ENCODE measurements at regions not wholly inside any gene's neighbourhood (a gene's known extent, or its start where the extent isn't known, plus 50 kb on each side); places are given as distances from the start of the nearest gene placed in this dataset.
"Not testable (repeated sequence)": the region's sequence is repeated elsewhere in the genome, so short reads cannot be mapped to it uniquely, and the experiment has no call there.

GRCh38 chr16:50449800-50450199 lies 81.0 kb upstream of the BRD7 start:
- Histone ChIP-seq H3K9me3 (ENCODE audit: insufficient read depth, low read length) (no peaks in the 10 kb centered on the region), H2AFZ (ENCODE audit: low read depth, low read length) (no peak overlapping the region), H3K4me2 (ENCODE audit: low read length) (no peak overlapping the region), H3K36me3 (replicated peaks; ENCODE audit: low read depth, low read length) (no peaks in the 10 kb centered on the region), H3K4me1 (ENCODE audit: low read length) (peaks cover 6% of the 10 kb centered on the region; the same call in 1 of the 2 replicates), H3K27me3 (ENCODE audit: low read depth, low read length) (0 out of 2 replicates have a peak, but pooled peaks cover 8% of the 10 kb centered on the region), H3K9ac (ENCODE audit: low read length) (no peak overlapping the region), H3K27ac (ENCODE audit: low read length) (no peak overlapping the region), H3K4me3 (ENCODE audit: low read length) (no peak overlapping the region), H3K79me2 (ENCODE audit: low read length) (no peaks in the 10 kb centered on the region), H4K20me1 (ENCODE audit: insufficient read depth, low read length) (no peaks in the 10 kb centered on the region)
- no peak for TF ChIP-seq CTCF (IDR thresholded peaks at IDR 0.05; ENCODE audit: low read depth, low read length)
- TF ChIP-seq EZH2phosphoT487 (IDR thresholded peaks at IDR 0.05; ENCODE audit: low read depth), result no peak

DNA sequence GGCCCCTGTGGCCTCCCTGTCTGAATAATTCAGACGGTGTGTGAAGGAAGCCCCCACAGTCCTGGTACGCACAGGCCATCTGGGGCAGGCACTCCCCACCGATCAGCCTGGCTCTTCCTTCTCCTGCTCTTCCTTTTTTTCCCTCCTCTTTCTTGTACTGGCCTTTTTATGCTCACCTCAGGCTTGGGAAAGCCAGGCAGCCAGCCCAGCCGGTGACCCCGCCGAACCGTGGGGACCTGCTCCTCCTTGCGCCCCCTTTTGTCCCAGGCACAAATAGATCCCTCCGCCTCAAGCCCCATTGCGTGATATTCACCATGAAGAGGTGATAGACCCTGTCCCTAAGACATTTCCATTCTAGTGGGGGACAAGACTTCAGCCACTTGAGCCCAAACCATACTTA lies 80.2 kb upstream of the BRD7 start:
- H3K9ac ChIP-seq (ENCODE audit: low read length), result no peak overlapping the region
- H3K4me2 ChIP-seq (ENCODE audit: low read length), result no peak overlapping the region
- H3K4me3 ChIP-seq (ENCODE audit: low read length), result no peak overlapping the region
- H3K4me1 ChIP-seq (ENCODE audit: low read length), result peaks cover 6% of the 10 kb centered on the region; the same call in 1 of the 2 replicates
- TF ChIP-seq EZH2phosphoT487 (IDR thresholded peaks at IDR 0.05; ENCODE audit: low read depth), result no peak
- TF ChIP-seq CTCF (IDR thresholded peaks at IDR 0.05; ENCODE audit: low read depth, low read length), result no peak
- H3K9me3 ChIP-seq (ENCODE audit: insufficient read depth, low read length), result no peaks in the 10 kb centered on the region
- no peaks in the 10 kb centered on the region for H4K20me1 ChIP-seq (ENCODE audit: insufficient read depth, low read length)
- H3K36me3 ChIP-seq (replicated peaks; ENCODE audit: low read depth, low read length), result no peaks in the 10 kb centered on the region
- H3K79me2 ChIP-seq (ENCODE audit: low read length), result no peaks in the 10 kb centered on the region
- H3K27me3 ChIP-seq (ENCODE audit: low read depth, low read length), result 0 out of 2 replicates have a peak, but pooled peaks cover 8% of the 10 kb centered on the region
- H3K27ac ChIP-seq (ENCODE audit: low read length), result no peak overlapping the region
- H2AFZ ChIP-seq (ENCODE audit: low read depth, low read length), result no peak overlapping the region

- Histone ChIP-seq H3K27me3 (ENCODE audit: low read depth, low read length) (0 out of 2 replicates have a peak, but pooled peaks cover 8% of the 10 kb centered on the region), H3K79me2 (ENCODE audit: low read length) (no peaks in the 10 kb centered on the region), H3K36me3 (replicated peaks; ENCODE audit: low read depth, low read length) (no peaks in the 10 kb centered on the region), H3K27ac (ENCODE audit: low read length) (no peak overlapping the region), H3K4me2 (ENCODE audit: low read length) (no peak overlapping the region), H3K4me1 (ENCODE audit: low read length) (peaks cover 6% of the 10 kb centered on the region; the same call in 1 of the 2 replicates), H3K9me3 (ENCODE audit: insufficient read depth, low read length) (no peaks in the 10 kb centered on the region), H3K9ac (ENCODE audit: low read length) (no peak overlapping the region), H3K4me3 (ENCODE audit: low read length) (no peak overlapping the region), H2AFZ (ENCODE audit: low read depth, low read length) (no peak overlapping the region), H4K20me1 (ENCODE audit: insufficient read depth, low read length) (no peaks in the 10 kb centered on the region)
- no peak for TF ChIP-seq CTCF (IDR thresholded peaks at IDR 0.05; ENCODE audit: low read depth, low read length)
- TF ChIP-seq EZH2phosphoT487 (IDR thresholded peaks at IDR 0.05; ENCODE audit: low read depth), result no peak
These were observed 79.7 kb upstream of the BRD7 start for GRCh38 chr16:50448522-50448921.

DNA sequence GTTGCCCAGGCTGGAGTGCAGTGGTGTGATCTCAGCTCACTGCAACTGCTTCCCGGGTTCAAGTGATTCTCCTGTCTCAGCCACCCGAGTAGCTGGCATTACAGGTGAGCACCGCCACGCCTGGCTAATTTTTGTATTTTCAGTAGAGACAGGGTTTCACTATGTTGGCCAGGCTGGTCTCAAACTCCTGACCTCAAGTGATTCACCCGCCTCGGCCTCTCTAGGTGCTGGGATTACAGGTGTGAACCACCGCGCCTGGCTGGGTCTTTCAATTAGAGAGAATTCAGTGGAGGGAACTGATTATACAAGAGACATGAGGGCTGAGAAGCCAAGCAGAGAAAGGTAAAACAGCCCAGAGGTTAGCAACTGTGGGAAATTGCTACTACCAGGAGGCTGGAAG lies 78.6 kb upstream of the BRD7 start:
- H3K9me3 ChIP-seq (ENCODE audit: insufficient read depth, low read length); H3K4me3 ChIP-seq (ENCODE audit: low read length); H4K20me1 ChIP-seq (ENCODE audit: insufficient read depth, low read length); H3K4me2 ChIP-seq (ENCODE audit: low read length); H3K9ac ChIP-seq (ENCODE audit: low read length); H2AFZ ChIP-seq (ENCODE audit: low read depth, low read length); H3K36me3 ChIP-seq (replicated peaks; ENCODE audit: low read depth, low read length); H3K4me1 ChIP-seq (ENCODE audit: low read length); H3K27me3 ChIP-seq (ENCODE audit: low read depth, low read length); H3K79me2 ChIP-seq (ENCODE audit: low read length); H3K27ac ChIP-seq (ENCODE audit: low read length): not testable (repeated sequence)

- Histone ChIP-seq H3K4me1 (ENCODE audit: low read length) (peaks cover 6% of the 10 kb centered on the region; the same call in 1 of the 2 replicates), H3K27ac (ENCODE audit: low read length) (no peak overlapping the region), H3K9ac (ENCODE audit: low read length) (no peak overlapping the region), H3K9me3 (ENCODE audit: insufficient read depth, low read length) (peaks cover 4% of the 10 kb centered on the region; the same call in 1 of the 2 replicates), H3K4me2 (ENCODE audit: low read length) (no peak overlapping the region), H4K20me1 (ENCODE audit: insufficient read depth, low read length) (no peaks in the 10 kb centered on the region), H3K4me3 (ENCODE audit: low read length) (no peak overlapping the region), H3K36me3 (replicated peaks; ENCODE audit: low read depth, low read length) (no peaks in the 10 kb centered on the region), H3K79me2 (ENCODE audit: low read length) (no peaks in the 10 kb centered on the region), H2AFZ (ENCODE audit: low read depth, low read length) (no peak overlapping the region), H3K27me3 (ENCODE audit: low read depth, low read length) (0 out of 2 replicates have a peak, but pooled peaks cover 8% of the 10 kb centered on the region)
- TF ChIP-seq CTCF (IDR thresholded peaks at IDR 0.05; ENCODE audit: low read depth, low read length) (no peak), EZH2phosphoT487 (IDR thresholded peaks at IDR 0.05; ENCODE audit: low read depth) (no peak)
These were observed 78.1 kb upstream of the BRD7 start for GRCh38 chr16:50446861-50447260.

Data from OCI-LY3 (cell line).